Lower lobe of right lung (tissue), 2 donors: ENCODE measurements at regions not wholly inside any gene's neighbourhood (a gene's known extent, or its start where the extent isn't known, plus 50 kb on each side); places are given as distances from the start of the nearest gene placed in this dataset.
"Not testable (repeated sequence)": the region's sequence is repeated elsewhere in the genome, so short reads cannot be mapped to it uniquely, and the experiment has no call there.

Experiments
- ATAC-seq, 2 donors: fragments of 200-7000 bp; cut with Tn5 transposase; one replicate each; pipeline ENCODE4 v1.9.1; 2020 to 2022; ENCODE audit warnings: mild to moderate bottlenecking in 2 of 2, moderate library complexity in 2 of 2
- DNase-seq: peaks from one replicate; pipeline ENCODE4 v3.0.0-alpha.2; 2020
- H3K27ac ChIP-seq: fragments of 200-600 bp; one replicate; pipeline ENCODE4 v1.8.0; 2022
- H3K27me3 ChIP-seq: fragments of 200-600 bp; one replicate; pipeline ENCODE4 v1.8.0; 2022; ENCODE audit warnings: low read depth
- H3K36me3 ChIP-seq: fragments of 200-600 bp; one replicate; pipeline ENCODE4 v1.8.0; 2022; ENCODE audit warnings: mild to moderate bottlenecking
- H3K4me1 ChIP-seq: fragments of 200-600 bp; one replicate; pipeline ENCODE4 v1.8.0; 2022
- H3K4me3 ChIP-seq: fragments of 200-600 bp; one replicate; pipeline ENCODE4 v1.8.0; 2022; ENCODE audit warnings: mild to moderate bottlenecking
- H3K9me3 ChIP-seq: fragments of 200-600 bp; one replicate; pipeline ENCODE4 v1.8.0; 2022
- CTCF ChIP-seq: fragments of 200-600 bp; IDR thresholded peaks from one replicate; pipeline ENCODE4 v1.8.0; 2022; ENCODE audit warnings: antibody characterized with exemption, mild to moderate bottlenecking
- intact Hi-C: fragments of 100-400 bp; cut with DNase I; formaldehyde crosslinking; loops from one replicate; pipeline ENCODE4 v1.11.0; 2022
- donor health status: DM: no; HTN: yes; CAD: no; lungs with severe emphysema.

- Histone ChIP-seq H3K36me3 (no peaks in the 10 kb centered on the region), H3K4me3 (no peak overlapping the region), H3K27ac (no peak overlapping the region), H3K9me3 (no peaks in the 10 kb centered on the region), H3K27me3 (no peaks in the 10 kb centered on the region), H3K4me1 (no peaks in the 10 kb centered on the region)
- DNase-seq (no peak), ATAC-seq (no peak)
- intact Hi-C loops, result no loop called here
- no peak for TF ChIP-seq CTCF
Measured at GRCh38 chr14:54258382-54258781, 138.4 kb upstream of the CDKN3 start.

- Histone ChIP-seq H3K36me3 (no peaks in the 10 kb centered on the region), H3K4me3 (no peak overlapping the region), H3K9me3 (no peaks in the 10 kb centered on the region), H3K27me3 (no peaks in the 10 kb centered on the region), H3K4me1 (no peaks in the 10 kb centered on the region), H3K27ac (no peak overlapping the region)
- intact Hi-C loops, result no loop called here
- no peak for TF ChIP-seq CTCF
- no peak for ATAC-seq
- DNase-seq, result no peak
Measured at GRCh38 chr14:54259821-54260220, 137.0 kb upstream of the CDKN3 start.

- no peak for TF ChIP-seq CTCF
- intact Hi-C loops, result no loop called here
- ATAC-seq, result no peak
- Histone ChIP-seq H3K4me1 (no peaks in the 10 kb centered on the region), H3K27ac (no peak overlapping the region), H3K9me3 (no peaks in the 10 kb centered on the region), H3K4me3 (no peak overlapping the region), H3K27me3 (no peaks in the 10 kb centered on the region), H3K36me3 (no peaks in the 10 kb centered on the region)
- DNase-seq, result no peak
Measured at GRCh38 chr14:54261283-54261682, 135.5 kb upstream of the CDKN3 start.

- intact Hi-C loops, H3K27ac ChIP-seq: not testable (repeated sequence)
Measured at GRCh38 chr14:54266616-54267015, 130.2 kb upstream of the CDKN3 start.

GRCh38 chr14:54267172-54267571, 129.6 kb upstream of the CDKN3 start:
- intact Hi-C loops, result no loop called here
- Histone ChIP-seq H3K9me3 (no peaks in the 10 kb centered on the region), H3K27ac (no peak overlapping the region), H3K27me3 (no peaks in the 10 kb centered on the region), H3K4me1 (no peaks in the 10 kb centered on the region), H3K4me3 (no peak overlapping the region), H3K36me3 (no peaks in the 10 kb centered on the region)
- DNase-seq, result no peak
- no peak for TF ChIP-seq CTCF
- ATAC-seq, result peak in 1 of 2 donors; percentile 75

More at GRCh38 chr14:54266616-54267015, 130.2 kb upstream of the CDKN3 start:
- H3K27me3 ChIP-seq, H3K4me3 ChIP-seq, ATAC-seq, DNase-seq, H3K9me3 ChIP-seq, H3K36me3 ChIP-seq, H3K4me1 ChIP-seq: not testable (repeated sequence)

GRCh38 chr14:54275997-54276725, 120.6 kb upstream of the CDKN3 start:
- no peak for DNase-seq
- TF ChIP-seq CTCF, result no peak
- Histone ChIP-seq H3K27me3 (no peaks in the 10 kb centered on the region), H3K27ac (no peak overlapping the region), H3K9me3 (no peaks in the 10 kb centered on the region), H3K4me3 (no peak overlapping the region), H3K4me1 (no peaks in the 10 kb centered on the region), H3K36me3 (no peaks in the 10 kb centered on the region)
- intact Hi-C loops, result no loop called here
- ATAC-seq, result no peak
